GM18505 (cell line): ENCODE measurements at regions not wholly inside any gene's neighbourhood (a gene's known extent, or its start where the extent isn't known, plus 50 kb on each side); places are given as distances from the start of the nearest gene placed in this dataset.

Source experiments
- ATAC-seq: cut with Tn5 transposase; IDR thresholded peaks from one replicate; pipeline ENCODE4 v1.9.1; 2021; ENCODE audit not compliant: unreplicated experiment
- POLR2A ChIP-seq: IDR thresholded peaks from 4 replicates; pipeline ENCODE4 v1.6.1; 2011; ENCODE audit warnings: borderline replicate concordance; ENCODE audit not compliant: insufficient read depth, insufficient read length; ENCODE audit errors: extremely low read depth

DNA sequence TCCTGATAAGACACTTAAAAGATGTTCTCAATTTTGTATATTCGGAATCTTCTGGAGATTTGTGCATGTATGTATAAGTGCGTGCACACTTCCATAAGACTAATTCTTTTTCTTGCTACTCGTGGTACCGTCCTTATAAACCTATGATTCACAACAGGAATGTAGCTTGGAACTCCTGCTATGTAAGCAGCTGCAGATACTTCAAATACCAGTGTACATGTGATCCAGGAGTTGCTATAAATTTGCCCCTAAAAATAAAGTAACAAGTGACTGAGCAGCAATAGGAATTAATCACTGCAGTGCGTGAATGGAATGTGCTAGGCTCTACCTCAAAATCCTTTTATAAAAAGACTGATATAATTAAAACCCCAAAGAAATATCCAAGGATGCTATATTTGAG lies 214.9 kb downstream of the KLF5 start:
- no peak for ATAC-seq
- no peak for TF ChIP-seq POLR2A

DNA sequence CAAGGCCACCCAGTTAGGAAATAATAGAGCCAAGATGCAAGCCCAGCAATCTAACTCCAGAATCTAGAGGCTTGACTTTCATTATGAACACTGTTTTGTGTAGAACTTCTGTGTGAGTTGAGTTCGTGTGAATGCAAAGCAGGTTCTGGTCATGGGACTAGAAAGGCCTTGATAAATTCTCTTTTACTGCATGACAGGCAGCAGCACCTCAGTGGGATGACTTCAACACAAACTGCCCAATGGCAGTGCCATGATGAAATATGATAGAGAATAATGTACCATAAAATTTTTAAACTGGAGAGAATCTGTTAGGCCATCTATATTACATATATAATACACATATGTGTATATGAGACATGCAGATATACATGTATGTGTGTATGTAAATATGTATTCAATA lies 214.5 kb downstream of the KLF5 start:
- no peak for TF ChIP-seq POLR2A
- ATAC-seq: no peak

DNA sequence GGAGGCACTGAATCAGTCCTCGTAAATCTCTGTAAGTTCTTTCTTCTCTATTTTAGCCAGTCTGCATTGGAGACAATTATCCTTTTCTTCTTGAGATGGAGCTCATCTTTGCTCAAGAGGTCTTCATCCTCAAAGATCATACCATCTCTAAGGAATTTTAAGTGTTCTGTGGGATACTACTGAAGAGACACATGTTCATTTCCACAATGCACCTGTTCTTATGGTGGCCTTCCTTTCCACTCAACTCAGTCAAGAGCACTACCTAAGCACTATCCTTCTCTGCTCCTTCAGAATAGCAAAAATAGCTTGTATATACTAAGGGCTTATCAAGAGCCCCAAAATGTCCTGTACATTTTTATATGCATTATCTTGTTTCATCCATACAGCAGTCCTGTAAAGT lies 214.0 kb downstream of the KLF5 start:
- TF ChIP-seq POLR2A: no peak
- no peak for ATAC-seq

DNA sequence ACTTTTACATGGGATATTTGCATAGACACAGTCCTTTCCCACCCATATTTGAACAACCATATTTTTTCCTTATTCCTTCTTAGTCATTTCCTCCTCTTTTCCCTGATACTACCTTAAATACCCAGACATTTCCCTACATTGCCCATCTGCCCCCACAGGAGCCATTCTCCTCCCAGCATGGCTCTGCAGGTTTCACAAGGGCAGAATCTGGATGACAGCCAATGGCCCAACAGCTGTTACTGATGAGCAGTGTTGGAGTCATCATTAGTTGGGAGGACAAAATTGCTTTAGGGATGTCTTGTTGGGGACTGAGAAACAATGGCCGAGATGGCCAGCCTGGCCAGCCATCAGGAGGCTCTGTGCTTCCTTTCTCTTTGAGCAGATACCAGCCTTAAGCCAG lies 209.5 kb downstream of the KLF5 start:
- no peak for TF ChIP-seq POLR2A
- no peak for ATAC-seq

DNA sequence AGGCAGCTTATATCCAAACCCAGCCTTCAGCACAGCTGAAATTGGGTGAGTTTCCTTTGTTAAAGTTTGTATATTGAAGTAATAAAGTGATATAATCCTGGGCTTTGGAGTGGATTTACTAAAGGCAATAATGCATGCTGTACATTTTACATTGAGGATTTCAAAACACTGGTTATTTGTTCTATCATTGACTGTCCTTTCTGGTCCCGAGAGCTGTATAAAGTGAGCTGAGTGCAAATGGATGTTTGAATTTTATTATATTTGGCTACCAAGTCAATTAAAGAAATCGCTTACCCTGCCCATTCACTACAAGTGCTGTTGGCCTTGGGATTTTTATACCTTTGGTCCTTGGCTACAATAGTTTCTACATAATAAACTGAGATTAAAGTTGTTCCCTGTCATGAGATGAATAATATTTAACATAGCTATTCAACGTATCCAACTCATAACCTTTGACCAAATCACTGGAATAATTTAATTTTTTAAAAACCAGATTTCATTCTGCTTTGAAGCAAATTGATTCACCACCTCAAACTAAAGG lies 207.9 kb downstream of the KLF5 start:
- TF ChIP-seq POLR2A: no peak
- ATAC-seq: no peak

DNA sequence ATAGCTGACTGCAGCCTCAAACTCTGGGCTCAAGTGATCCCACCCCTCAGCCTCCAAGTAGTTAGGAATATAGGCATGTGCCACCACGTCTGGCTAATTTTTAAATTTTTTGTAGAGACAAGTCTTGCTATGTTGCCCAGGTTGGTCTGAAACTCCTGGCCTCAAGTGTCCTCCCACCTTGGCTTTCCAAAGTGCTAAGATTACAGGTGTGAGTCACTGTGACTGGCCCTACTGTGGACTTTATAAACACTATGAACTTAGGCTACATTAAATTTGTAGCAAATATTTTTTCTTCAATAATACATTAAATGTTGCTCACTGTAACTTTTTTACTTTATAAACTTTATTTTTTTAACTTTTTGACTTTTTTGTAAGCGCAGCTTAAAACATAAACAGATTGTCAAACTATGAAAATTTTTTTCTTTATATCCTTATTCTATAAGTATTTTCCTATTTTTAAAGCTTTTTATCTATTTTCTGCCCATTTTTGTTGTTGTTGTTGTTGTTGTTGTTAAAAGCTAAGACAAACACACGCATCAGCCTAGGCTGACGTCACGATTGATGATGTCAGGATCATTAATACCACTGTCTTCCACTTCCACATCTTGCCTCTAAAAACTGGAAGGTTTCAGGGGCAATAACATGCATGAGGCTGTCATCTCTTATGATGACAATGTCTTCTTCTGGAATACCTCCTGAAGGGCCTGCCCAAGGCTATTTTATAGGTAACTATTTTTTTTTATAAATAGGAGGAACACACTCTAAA lies 204.2 kb downstream of the KLF5 start:
- no peak for TF ChIP-seq POLR2A
- ATAC-seq: no peak

DNA sequence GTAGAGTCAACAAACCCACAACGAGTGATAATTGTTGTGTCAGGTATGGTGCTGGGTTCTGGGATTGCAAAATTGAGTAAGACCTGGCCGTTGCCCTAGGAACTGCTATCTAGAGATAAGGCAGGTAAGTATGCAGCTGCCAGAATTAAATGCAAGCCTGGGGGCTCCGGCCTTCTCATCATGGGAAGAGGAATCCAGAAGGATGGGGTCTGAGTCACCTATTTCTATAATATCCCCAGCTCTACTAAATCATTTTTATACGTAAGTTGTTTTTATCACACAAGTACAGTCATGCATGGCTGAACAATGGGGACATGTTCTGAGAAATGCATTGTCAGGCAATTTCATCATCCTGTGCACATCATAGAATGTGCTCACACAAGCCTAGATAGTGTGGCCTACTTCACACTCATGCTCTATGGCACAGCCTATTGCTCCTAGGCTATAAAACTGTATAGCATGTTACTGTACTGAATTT lies 203.0 kb downstream of the KLF5 start:
- TF ChIP-seq POLR2A: no peak
- no peak for ATAC-seq

DNA sequence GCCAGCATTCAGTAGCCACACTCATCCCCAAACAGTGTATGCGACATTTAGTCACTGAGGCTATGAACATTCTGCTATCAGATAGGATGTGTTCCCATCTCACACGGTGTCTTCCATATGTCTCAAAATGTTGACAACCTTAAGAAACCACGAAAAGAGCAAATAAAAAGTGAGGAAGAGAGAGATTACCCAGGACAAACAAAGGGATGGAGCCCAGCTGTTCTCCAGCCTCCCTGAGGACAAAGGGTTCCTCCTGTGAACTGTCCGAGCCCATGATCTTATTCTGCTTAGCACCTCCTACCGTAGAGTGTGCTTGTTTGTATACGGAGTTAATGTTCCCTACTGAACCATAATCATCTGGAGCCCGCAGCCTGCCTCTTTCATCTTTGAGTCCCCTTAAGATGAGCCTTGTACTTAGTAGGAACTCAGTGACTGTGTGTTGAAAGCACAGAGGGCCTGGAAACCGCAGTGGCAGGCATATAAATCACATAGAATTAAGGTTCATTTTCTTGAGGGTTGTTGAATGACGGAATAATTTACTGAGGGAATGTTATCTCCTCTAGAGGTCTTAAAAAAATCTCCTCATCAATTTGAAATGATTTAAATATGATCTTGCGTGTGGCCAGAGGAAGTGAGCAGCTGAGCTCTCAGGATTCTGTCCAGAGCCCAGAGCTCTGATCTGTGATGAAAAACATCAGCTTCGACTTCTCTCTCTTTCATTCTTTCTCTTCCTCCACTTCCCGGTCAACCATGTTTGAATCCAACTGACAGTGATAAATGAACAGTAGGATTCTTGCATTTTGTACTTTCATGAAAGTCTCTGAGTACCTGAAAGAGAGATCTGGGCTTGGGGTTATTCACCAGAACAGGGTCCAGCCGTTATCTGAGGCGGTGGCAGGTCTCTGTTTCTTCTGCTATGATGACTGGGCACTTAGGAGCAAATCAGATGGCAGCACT lies 200.5 kb downstream of the KLF5 start:
- TF ChIP-seq POLR2A: no peak
- ATAC-seq: no peak

DNA sequence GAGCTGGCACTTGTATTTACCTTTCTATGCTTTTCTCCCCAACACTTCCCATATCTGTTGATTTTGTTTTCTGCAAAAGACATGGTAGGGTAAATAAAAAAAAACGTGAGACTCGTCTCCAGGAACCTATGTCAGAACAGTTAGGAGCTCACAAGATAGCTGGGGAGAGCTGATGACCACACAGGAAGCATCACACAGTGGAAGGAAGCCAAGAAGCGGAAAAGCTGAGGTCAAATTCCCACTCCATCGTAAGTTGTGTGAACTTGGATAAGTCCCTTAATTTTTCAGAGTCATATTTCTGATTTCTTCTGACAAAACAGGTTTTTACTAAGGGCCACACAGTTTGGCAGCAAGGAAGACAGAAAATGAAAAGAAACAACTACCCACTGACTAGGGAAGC lies 199.6 kb downstream of the KLF5 start:
- no peak for TF ChIP-seq POLR2A

DNA sequence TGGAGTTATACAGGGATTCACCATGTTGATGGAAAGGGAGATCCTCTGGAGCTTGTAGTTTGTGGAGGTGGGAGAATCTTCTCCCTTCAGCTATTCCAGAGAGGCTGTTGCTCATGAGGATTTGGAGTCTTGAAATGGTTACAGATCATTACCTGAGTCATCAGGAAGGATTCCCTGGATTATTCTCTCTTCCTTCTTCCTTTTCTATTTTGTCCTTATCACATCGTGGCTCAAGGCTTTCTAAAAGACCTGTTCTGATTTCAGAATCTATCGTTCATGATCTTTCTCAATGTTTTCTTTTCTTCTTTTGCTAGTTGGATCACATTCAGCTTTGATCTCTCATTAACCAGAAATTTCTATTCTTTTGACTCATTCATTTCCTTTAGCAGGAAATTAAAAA lies 196.0 kb downstream of the KLF5 start:
- TF ChIP-seq POLR2A: no peak
- ATAC-seq: no peak

More for the DNA sequence above, 199.6 kb downstream of the KLF5 start:
- ATAC-seq: no peak

DNA sequence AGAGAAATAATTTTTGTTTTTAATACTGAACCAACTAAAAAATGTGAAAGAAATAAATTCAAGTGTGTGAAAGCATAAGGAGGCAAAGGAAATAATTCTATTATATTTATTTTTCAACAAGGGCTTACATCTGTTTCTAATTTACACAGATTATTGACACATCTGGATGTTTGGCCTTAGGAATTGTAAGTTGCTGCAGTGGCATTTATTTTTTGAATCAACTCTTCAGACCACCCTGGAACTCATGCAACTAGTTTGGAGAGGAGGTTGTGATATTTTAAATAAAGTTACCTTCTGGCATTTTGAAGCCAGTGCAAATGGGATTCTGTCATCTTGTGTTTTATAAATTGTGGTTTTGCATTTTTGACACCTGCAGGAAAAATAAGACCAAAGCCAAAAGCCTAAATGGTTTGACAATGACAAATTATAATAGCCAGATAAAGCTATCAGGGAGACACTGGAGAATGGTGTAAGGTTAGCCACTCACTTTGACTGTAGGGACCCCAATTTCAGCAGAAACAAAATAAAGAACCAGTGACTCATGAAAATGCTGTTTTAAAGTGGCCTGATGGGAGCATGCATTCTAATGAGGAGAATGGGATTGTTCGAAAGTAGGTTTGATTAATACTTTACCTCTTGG lies 192.9 kb downstream of the KLF5 start:
- no peak for ATAC-seq
- TF ChIP-seq POLR2A: no peak

DNA sequence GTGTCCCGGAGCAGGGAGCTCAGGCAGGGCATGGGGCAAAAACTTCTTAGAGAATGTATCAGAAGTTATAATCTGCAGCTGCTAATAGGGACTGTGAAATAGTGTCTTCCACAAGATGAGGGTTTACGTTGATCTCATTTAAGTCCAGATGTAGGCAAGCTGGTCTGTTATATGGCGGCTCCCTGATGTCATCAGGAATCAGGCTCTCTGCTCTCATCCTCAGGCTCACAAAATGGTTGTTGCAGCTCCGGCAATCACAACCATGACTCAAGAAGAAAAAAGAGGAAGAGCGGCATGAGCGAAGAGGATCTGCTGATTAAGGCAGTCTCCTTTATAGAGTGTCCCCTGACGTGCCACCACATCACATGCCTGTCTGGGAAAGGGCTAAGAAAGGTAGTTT lies 191.3 kb downstream of the KLF5 start:
- no peak for ATAC-seq
- no peak for TF ChIP-seq POLR2A
